H9 (cell line): ENCODE measurements at regions not wholly inside any gene's neighbourhood (a gene's known extent, or its start where the extent isn't known, plus 50 kb on each side); places are given as distances from the start of the nearest gene placed in this dataset.

Experiments
- DNase-seq: peaks from one replicate; pipeline ENCODE4 v3.0.0-alpha.2; 2017
- H2AFZ ChIP-seq: one replicate; pipeline ENCODE4 v1.6.1; 2013; ENCODE audit warnings: mild to moderate bottlenecking, low read length, control low read depth, moderate library complexity
- H2AK5ac ChIP-seq: 2 replicates; pipeline ENCODE4 v1.6.1; 2013; ENCODE audit warnings: low read length, control low read depth, mixed read lengths; ENCODE audit not compliant: insufficient read length
- H2BK120ac ChIP-seq: one replicate; pipeline ENCODE4 v1.6.1; 2013; ENCODE audit warnings: low read depth, mild to moderate bottlenecking, low read length, control low read depth, inconsistent platforms; ENCODE audit not compliant: poor library complexity, severe bottlenecking
- H2BK12ac ChIP-seq: 2 replicates; pipeline ENCODE4 v1.6.1; 2013; ENCODE audit warnings: low read length, control low read depth, mixed read lengths, low read depth; ENCODE audit not compliant: insufficient read length
- H2BK15ac ChIP-seq: 2 replicates; pipeline ENCODE4 v1.6.1; 2013; ENCODE audit warnings: low read depth, low read length, control low read depth
- H2BK20ac ChIP-seq: one replicate; pipeline ENCODE4 v1.6.1; 2013; ENCODE audit warnings: low read depth, mild to moderate bottlenecking, low read length, control low read depth, inconsistent platforms; ENCODE audit not compliant: poor library complexity, severe bottlenecking
- H2BK5ac ChIP-seq: 2 replicates; pipeline ENCODE4 v1.6.1; 2013; ENCODE audit warnings: low read length, control low read depth, mixed read lengths; ENCODE audit not compliant: insufficient read length
- H3K14ac ChIP-seq: 2 replicates; pipeline ENCODE4 v1.6.1; 2013; ENCODE audit warnings: low read length, control low read depth; ENCODE audit not compliant: insufficient read depth
- H3K18ac ChIP-seq: 2 replicates; pipeline ENCODE4 v1.6.1; 2013; ENCODE audit warnings: low read depth, mild to moderate bottlenecking, mixed read lengths, low read length, control low read depth; ENCODE audit not compliant: insufficient read length
- H3K23ac ChIP-seq: 2 replicates; pipeline ENCODE4 v1.6.1; 2013; ENCODE audit warnings: low read length, control low read depth, mixed read lengths, low read depth; ENCODE audit not compliant: insufficient read length
- H3K23me2 ChIP-seq: 2 replicates; pipeline ENCODE4 v1.6.1; 2013; ENCODE audit warnings: low read depth, mild to moderate bottlenecking, mixed read lengths, low read length, control low read depth; ENCODE audit not compliant: insufficient read length, poor library complexity, severe bottlenecking
- H3K27ac ChIP-seq: 2 replicates; pipeline ENCODE4 v1.5.1; 2013; ENCODE audit warnings: low read length, control low read depth, mixed read lengths, low read depth; ENCODE audit not compliant: insufficient read length
- H3K27me3 ChIP-seq: 2 replicates; pipeline ENCODE4 v1.6.1; 2013; ENCODE audit warnings: low read length, control low read depth, inconsistent platforms; ENCODE audit not compliant: insufficient read depth
- H3K4ac ChIP-seq: 2 replicates; pipeline ENCODE4 v1.6.1; 2013; ENCODE audit warnings: low read depth, mild to moderate bottlenecking, control low read depth, inconsistent platforms, low read length, moderate library complexity
- H3K4me1 ChIP-seq: 2 replicates; pipeline ENCODE4 v1.6.1; 2013; ENCODE audit warnings: low read length, control low read depth, inconsistent platforms; ENCODE audit not compliant: insufficient read depth
- H3K4me2 ChIP-seq: 2 replicates; pipeline ENCODE4 v1.6.1; 2013; ENCODE audit warnings: low read length, control low read depth, mixed read lengths; ENCODE audit not compliant: insufficient read length, insufficient read depth
- H3K56ac ChIP-seq: 2 replicates; pipeline ENCODE4 v1.6.1; 2013; ENCODE audit warnings: low read depth, mild to moderate bottlenecking, mixed read lengths, low read length, control low read depth; ENCODE audit not compliant: insufficient read length
- H3K79me1 ChIP-seq: 2 replicates; pipeline ENCODE4 v1.6.1; 2013; ENCODE audit warnings: low read depth, mild to moderate bottlenecking, moderate library complexity, low read length, control low read depth, inconsistent platforms; ENCODE audit not compliant: insufficient read depth, poor library complexity, severe bottlenecking
- H3K79me2 ChIP-seq: 2 replicates; pipeline ENCODE4 v1.6.1; 2013; ENCODE audit warnings: low read length, control low read depth, inconsistent platforms; ENCODE audit not compliant: insufficient read depth
- H3K9ac ChIP-seq: 2 replicates; pipeline ENCODE4 v1.6.1; 2013; ENCODE audit warnings: low read length, control low read depth, mixed read lengths; ENCODE audit not compliant: insufficient read length; ENCODE audit errors: extremely low read depth
- H3K9me3 ChIP-seq: one replicate; pipeline ENCODE4 v1.6.1; 2013; ENCODE audit warnings: low read depth, low read length, inconsistent platforms; ENCODE audit not compliant: control insufficient read depth
- H3T11ph ChIP-seq: one replicate; pipeline ENCODE4 v1.6.1; 2013; ENCODE audit warnings: mild to moderate bottlenecking, low read length, control low read depth, inconsistent platforms
- H4K20me1 ChIP-seq: one replicate; pipeline ENCODE4 v1.6.1; 2013; ENCODE audit not compliant: control insufficient read depth, insufficient read length, insufficient read depth
- H4K5ac ChIP-seq: 2 replicates; pipeline ENCODE4 v1.6.1; 2013; ENCODE audit warnings: low read depth, mild to moderate bottlenecking, mixed read lengths, low read length, control low read depth; ENCODE audit not compliant: insufficient read length
- H4K8ac ChIP-seq: replicated peaks from 2 replicates; pipeline ENCODE4 v1.6.1; 2013; ENCODE audit warnings: low read length, control low read depth, mixed read lengths, low read depth; ENCODE audit not compliant: insufficient read length
- H4K91ac ChIP-seq: 2 replicates; pipeline ENCODE4 v1.6.1; 2013; ENCODE audit warnings: low read depth, mild to moderate bottlenecking, moderate library complexity, mixed read lengths, low read length, control low read depth; ENCODE audit not compliant: insufficient read length
- H3K27ac Mint-ChIP-seq, 3 experiments: 2 replicates in 2 of 3; 3 replicates in 1 of 3; pipeline ENCODE4 v1.8.0; 2020 to 2021; ENCODE audit warnings: mixed read lengths in 3 of 3, mild to moderate bottlenecking in 1 of 3, moderate library complexity in 1 of 3
- H3K27me3 Mint-ChIP-seq: 2 replicates; pipeline ENCODE4 v1.8.0; 2021; ENCODE audit warnings: low read depth, mild to moderate bottlenecking, moderate library complexity, mixed read lengths
- H3K36me3 Mint-ChIP-seq, 3 experiments: 2 replicates in 2 of 3; 3 replicates in 1 of 3; pipeline ENCODE4 v1.8.0; 2020 to 2021; ENCODE audit warnings: low read depth in 3 of 3, mixed read lengths in 3 of 3; ENCODE audit not compliant: insufficient read depth in 1 of 3
- H3K4me1 Mint-ChIP-seq, 2 experiments: 2 replicates each; pipeline ENCODE4 v1.8.0; 2020; ENCODE audit warnings: mixed read lengths in 2 of 2
- H3K4me3 Mint-ChIP-seq, 2 experiments: 2 replicates in 1 of 2; 3 replicates in 1 of 2; pipeline ENCODE4 v1.8.0; 2020 to 2021; ENCODE audit warnings: mild to moderate bottlenecking in 2 of 2, mixed read lengths in 2 of 2, moderate library complexity in 1 of 2
- H3K9me3 Mint-ChIP-seq, 2 experiments: 2 replicates in 1 of 2; 3 replicates in 1 of 2; pipeline ENCODE4 v1.8.0; 2020; ENCODE audit warnings: mild to moderate bottlenecking in 2 of 2, mixed read lengths in 2 of 2, moderate library complexity in 1 of 2
- WGBS: extraction: QIAGEN DNeasy Blood & Tissue Kit; methylation state at CpG from one replicate; pipeline ENCODE4 v1.1.7; 2013; ENCODE audit warnings: missing lambda C conversion rate, low lambda C conversion rate, mixed read lengths; ENCODE audit not compliant: insufficient read length; ENCODE audit errors: extremely low coverage; 5-methylcytosine and 5-hydroxymethylcytosine counted together
- TF ChIP-seq, protein P1 (sequence below): fragments of 200-600 bp; sonication (generic); conservative IDR thresholded peaks from 3 replicates; pipeline ENCODE4 v1.8.0; 2021; ENCODE audit warnings: antibody characterized with exemption, mild to moderate bottlenecking

- H2AFZ ChIP-seq = no peak overlapping the region
- H3K23ac ChIP-seq = no peak overlapping the region
- H3K27me3 ChIP-seq = no peaks in the 10 kb centered on the region
- no peak overlapping the region for H3K14ac ChIP-seq
- no peak overlapping the region for H3K9ac ChIP-seq
- H3K4me2 ChIP-seq = peak overlapping the region; percentile 76
- no CpG with 5 or more reads among the region's 8 CpGs for WGBS
- H3K4me1 ChIP-seq = no peaks in the 10 kb centered on the region
- no peaks in the 10 kb centered on the region for H4K20me1 ChIP-seq
- no peak overlapping the region for H3K4ac ChIP-seq
- no peak overlapping the region for H3K56ac ChIP-seq
- H4K5ac ChIP-seq = no peak overlapping the region
- H2BK120ac ChIP-seq = no peak overlapping the region
- Mint-ChIP-seq H3K27me3 (peaks cover 15% of the 10 kb centered on the region), H3K27ac (no peak overlapping the region), H3K4me3 (peak overlapping the region; percentile 63 to 69; a peak in 1 of 5 replicates), H3K4me1 (peaks cover 5 to 8% of the 10 kb centered on the region in 2 experiments), H3K36me3 (no peaks in the 10 kb centered on the region), H3K9me3 (no peaks in the 10 kb centered on the region)
- H3T11ph ChIP-seq = no peak overlapping the region
- H3K9me3 ChIP-seq = no peaks in the 10 kb centered on the region
- H3K23me2 ChIP-seq = peaks cover 3% of the 10 kb centered on the region
- H3K79me2 ChIP-seq = no peaks in the 10 kb centered on the region
- H3K18ac ChIP-seq = no peak overlapping the region
- H4K91ac ChIP-seq = no peak overlapping the region
- no peak overlapping the region for H2BK12ac ChIP-seq
- no peak overlapping the region for H2BK20ac ChIP-seq
- no peaks in the 10 kb centered on the region for H3K79me1 ChIP-seq
- H2AK5ac ChIP-seq = no peak overlapping the region
- TF ChIP-seq, protein P1, sequence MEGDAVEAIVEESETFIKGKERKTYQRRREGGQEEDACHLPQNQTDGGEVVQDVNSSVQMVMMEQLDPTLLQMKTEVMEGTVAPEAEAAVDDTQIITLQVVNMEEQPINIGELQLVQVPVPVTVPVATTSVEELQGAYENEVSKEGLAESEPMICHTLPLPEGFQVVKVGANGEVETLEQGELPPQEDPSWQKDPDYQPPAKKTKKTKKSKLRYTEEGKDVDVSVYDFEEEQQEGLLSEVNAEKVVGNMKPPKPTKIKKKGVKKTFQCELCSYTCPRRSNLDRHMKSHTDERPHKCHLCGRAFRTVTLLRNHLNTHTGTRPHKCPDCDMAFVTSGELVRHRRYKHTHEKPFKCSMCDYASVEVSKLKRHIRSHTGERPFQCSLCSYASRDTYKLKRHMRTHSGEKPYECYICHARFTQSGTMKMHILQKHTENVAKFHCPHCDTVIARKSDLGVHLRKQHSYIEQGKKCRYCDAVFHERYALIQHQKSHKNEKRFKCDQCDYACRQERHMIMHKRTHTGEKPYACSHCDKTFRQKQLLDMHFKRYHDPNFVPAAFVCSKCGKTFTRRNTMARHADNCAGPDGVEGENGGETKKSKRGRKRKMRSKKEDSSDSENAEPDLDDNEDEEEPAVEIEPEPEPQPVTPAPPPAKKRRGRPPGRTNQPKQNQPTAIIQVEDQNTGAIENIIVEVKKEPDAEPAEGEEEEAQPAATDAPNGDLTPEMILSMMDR = no peak
- no peak overlapping the region for H3K27ac ChIP-seq
- no peak overlapping the region for H2BK15ac ChIP-seq
- no peak for DNase-seq
- no peak overlapping the region for H4K8ac ChIP-seq
- H2BK5ac ChIP-seq = no peak overlapping the region
These were observed 261.8 kb downstream of the TBC1D4 start for GRCh38 chr13:75220238-75220542.
